ENCODE measurements at regions not wholly inside any gene's neighbourhood (a gene's known extent, or its start where the extent isn't known, plus 50 kb on each side); places are given as distances from the start of the nearest gene placed in this dataset.
"Not testable (repeated sequence)": the region's sequence is repeated elsewhere in the genome, so short reads cannot be mapped to it uniquely, and the experiment has no call there.

DNA sequence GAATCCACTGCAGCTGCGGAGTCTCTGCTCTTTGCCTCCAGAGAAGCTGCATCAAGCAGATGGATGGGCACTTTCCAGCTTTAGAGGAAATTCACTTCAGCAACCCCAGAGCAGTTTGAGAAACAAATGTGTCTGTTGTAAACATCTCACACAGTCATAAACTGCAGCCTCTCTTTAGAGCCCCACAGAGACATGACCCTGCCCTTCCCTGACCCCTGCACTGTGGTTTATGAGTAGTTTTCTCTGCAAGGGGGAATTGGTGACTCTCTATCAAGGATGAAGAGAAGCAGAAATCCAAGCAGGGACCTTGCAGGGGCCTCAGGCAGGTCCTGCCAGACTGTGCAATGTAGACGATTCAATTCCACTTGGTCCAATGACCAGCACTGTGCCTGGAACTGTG lies 160.2 kb downstream of the SH2D4B start:
- H3K27me3 Mint-ChIP-seq (ENCODE audit: low read depth), result no peaks in the 10 kb centered on the region
- H3K9me3 Mint-ChIP-seq, result no peaks in the 10 kb centered on the region
- no peaks in the 10 kb centered on the region for H3K4me1 Mint-ChIP-seq (ENCODE audit: low read depth)
- no peak overlapping the region for H3K27ac Mint-ChIP-seq
- no peak overlapping the region for H3K4me3 Mint-ChIP-seq
- H3K36me3 Mint-ChIP-seq (ENCODE audit: low read depth), result no peaks in the 10 kb centered on the region

DNA sequence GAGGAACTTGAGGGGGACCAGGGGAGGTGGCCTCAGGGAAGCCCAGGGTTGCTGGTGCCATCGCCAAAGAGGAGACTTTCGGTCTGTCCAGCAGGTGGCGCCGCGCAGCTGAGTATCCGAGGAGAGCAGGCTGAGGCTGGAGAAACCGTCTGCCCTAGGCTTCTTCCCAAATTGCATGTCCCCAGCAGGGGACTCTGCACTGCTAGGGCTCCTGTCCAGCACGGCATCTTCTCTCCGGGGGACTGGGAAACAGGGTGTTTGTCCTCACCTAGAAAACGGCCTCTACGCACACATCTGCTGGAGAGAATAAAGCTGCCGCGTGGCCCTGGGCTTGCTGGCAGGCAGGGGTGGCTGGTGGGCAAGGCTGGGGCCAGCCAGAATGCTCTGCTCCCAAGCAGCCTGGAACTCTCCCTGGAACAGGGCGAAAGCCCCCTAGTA lies 161.9 kb downstream of the SH2D4B start:
- no peak overlapping the region for H3K4me3 Mint-ChIP-seq
- no peaks in the 10 kb centered on the region for H3K27me3 Mint-ChIP-seq (ENCODE audit: low read depth)
- no peaks in the 10 kb centered on the region for H3K36me3 Mint-ChIP-seq (ENCODE audit: low read depth)
- H3K4me1 Mint-ChIP-seq (ENCODE audit: low read depth), result no peaks in the 10 kb centered on the region
- H3K27ac Mint-ChIP-seq, result no peak overlapping the region
- no peaks in the 10 kb centered on the region for H3K9me3 Mint-ChIP-seq

- H3K27ac Mint-ChIP-seq, result no peak overlapping the region
- H3K4me1 Mint-ChIP-seq (ENCODE audit: low read depth), result no peaks in the 10 kb centered on the region
- H3K36me3 Mint-ChIP-seq (ENCODE audit: low read depth), result no peaks in the 10 kb centered on the region
- no peak overlapping the region for H3K4me3 Mint-ChIP-seq
- no peaks in the 10 kb centered on the region for H3K27me3 Mint-ChIP-seq (ENCODE audit: low read depth)
- H3K9me3 Mint-ChIP-seq, result no peaks in the 10 kb centered on the region
Observed at GRCh38 chr10:80700252-80700651, 162.6 kb downstream of the SH2D4B start.

DNA sequence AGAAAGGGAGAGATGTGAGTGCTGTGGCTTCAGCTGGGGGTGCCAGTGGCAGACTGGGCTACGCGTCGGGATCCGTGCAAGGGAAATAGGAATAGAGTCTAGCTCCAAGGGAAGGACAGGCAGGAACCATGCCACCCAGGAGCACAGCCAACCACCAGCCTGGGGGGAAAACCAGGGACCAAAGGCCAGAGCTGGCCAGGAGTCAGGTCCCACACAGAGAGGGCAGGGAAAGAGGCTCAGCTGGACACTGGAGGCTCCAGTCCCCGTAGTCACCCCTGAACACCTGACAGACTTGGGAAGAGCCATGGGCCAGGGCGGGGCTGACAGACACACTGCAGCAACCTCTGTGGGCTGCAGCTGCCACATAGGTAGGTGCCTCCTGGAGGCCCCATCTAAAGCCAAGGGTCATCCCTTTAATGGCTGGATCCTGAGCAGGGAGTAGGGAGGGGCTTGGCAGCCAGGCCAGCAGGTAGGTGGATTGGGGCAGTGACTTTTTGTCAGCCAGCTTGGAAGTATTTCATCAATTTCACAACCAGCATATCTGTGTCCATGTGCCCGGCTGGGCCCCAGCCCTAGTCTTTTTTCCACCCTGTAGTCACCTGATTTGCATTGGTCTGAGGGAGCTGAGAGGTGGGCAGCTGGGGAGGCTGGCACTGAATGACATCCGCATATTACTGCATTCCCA lies 163.2 kb downstream of the SH2D4B start:
- no peaks in the 10 kb centered on the region for H3K27me3 Mint-ChIP-seq (ENCODE audit: low read depth)
- H3K4me1 Mint-ChIP-seq (ENCODE audit: low read depth), result no peaks in the 10 kb centered on the region
- H3K36me3 Mint-ChIP-seq (ENCODE audit: low read depth), result no peaks in the 10 kb centered on the region
- H3K9me3 Mint-ChIP-seq, result no peaks in the 10 kb centered on the region
- H3K27ac Mint-ChIP-seq, result no peak overlapping the region
- no peak overlapping the region for H3K4me3 Mint-ChIP-seq

DNA sequence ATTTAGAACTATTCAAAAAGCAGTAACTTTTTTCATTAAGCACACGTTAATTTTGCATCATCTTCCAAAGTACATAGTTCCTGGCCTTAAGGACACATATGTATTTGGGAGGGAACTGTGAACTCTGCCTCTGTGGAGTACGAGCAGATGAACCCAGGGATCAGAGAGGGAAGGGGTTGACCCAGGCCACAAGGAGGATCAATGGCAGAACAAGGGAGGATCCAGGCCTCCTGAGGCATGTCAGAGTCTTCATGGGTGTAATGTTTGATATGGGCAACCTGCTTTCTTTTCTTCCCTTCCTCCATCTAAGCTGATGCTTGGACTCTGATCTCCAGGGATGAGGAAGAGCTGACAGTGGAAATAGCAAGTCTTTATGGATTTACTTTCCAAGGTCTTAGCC lies 164.0 kb downstream of the SH2D4B start:
- Mint-ChIP-seq H3K27me3 (ENCODE audit: low read depth) (no peaks in the 10 kb centered on the region), H3K27ac (no peak overlapping the region), H3K36me3 (ENCODE audit: low read depth) (no peaks in the 10 kb centered on the region), H3K4me3 (no peak overlapping the region), H3K4me1 (ENCODE audit: low read depth) (no peaks in the 10 kb centered on the region), H3K9me3 (no peaks in the 10 kb centered on the region)

DNA sequence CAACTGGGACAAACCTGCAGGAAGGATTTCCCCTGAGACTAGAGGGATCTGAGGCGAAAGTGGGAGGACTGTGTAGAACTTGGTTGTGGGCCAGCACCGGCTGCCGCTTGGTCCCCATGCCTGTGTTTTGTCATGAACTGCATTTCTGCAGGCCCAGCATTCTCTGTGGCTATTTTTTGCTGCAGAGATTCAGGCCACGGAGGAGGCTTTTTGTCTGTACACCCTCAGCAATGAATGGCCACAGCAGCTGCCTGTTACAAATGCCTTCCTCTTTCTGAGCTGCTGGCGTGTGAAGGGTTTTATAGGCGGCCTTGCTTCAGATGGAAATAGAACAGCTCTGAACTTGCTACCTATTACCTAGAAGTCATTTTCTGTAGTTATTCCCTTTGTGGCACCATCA lies 164.4 kb downstream of the SH2D4B start:
- Mint-ChIP-seq H3K9me3 (no peaks in the 10 kb centered on the region), H3K27ac (no peak overlapping the region), H3K36me3 (ENCODE audit: low read depth) (no peaks in the 10 kb centered on the region), H3K4me3 (no peak overlapping the region), H3K27me3 (ENCODE audit: low read depth) (no peaks in the 10 kb centered on the region), H3K4me1 (ENCODE audit: low read depth) (no peaks in the 10 kb centered on the region)

DNA sequence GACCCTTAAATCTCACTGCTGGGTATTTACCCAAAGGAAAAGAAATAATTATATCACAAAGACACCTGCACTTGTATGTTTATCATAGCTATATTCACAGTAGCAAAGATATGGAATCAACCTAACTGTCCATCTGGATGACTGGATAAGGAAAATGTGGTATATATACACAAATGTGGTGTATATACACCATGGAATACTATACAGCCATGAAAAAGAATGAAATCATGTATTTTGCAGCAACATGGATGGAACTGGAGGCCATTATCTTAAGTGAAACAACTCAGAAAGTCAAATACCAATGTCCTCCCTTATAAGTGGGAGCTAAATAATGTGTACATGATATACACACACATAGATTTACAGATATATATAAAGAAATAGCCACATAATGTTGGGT lies 168.2 kb downstream of the SH2D4B start:
- no peaks in the 10 kb centered on the region for H3K36me3 Mint-ChIP-seq (ENCODE audit: low read depth)
- H3K27me3 Mint-ChIP-seq (ENCODE audit: low read depth), result no peaks in the 10 kb centered on the region
- H3K4me3 Mint-ChIP-seq, result no peak overlapping the region
- no peaks in the 10 kb centered on the region for H3K9me3 Mint-ChIP-seq
- no peaks in the 10 kb centered on the region for H3K4me1 Mint-ChIP-seq (ENCODE audit: low read depth)
- H3K27ac Mint-ChIP-seq, result no peak overlapping the region

DNA sequence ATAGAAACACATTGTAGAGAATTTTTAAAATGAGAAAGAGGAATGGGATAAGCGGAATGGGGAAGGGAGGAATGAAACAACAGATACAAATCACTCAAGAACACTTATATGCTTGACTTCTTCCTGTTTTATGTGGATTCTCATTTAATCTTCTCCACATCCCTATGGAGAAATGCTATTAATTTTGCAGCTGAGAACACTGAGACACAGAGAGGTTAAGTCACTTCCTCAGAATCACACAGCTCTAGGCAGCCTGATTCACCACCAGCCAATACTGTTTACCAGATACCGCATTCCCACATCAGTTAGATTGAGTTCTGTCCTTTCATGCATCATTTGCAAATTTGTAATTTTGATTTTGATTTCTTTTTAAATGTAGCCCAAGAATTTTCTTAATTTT lies 170.5 kb downstream of the SH2D4B start:
- Mint-ChIP-seq H3K27ac (no peak overlapping the region), H3K36me3 (ENCODE audit: low read depth) (no peaks in the 10 kb centered on the region), H3K27me3 (ENCODE audit: low read depth) (peaks cover 5% of the 10 kb centered on the region), H3K4me3 (no peak overlapping the region), H3K4me1 (ENCODE audit: low read depth) (no peaks in the 10 kb centered on the region), H3K9me3 (no peaks in the 10 kb centered on the region)

DNA sequence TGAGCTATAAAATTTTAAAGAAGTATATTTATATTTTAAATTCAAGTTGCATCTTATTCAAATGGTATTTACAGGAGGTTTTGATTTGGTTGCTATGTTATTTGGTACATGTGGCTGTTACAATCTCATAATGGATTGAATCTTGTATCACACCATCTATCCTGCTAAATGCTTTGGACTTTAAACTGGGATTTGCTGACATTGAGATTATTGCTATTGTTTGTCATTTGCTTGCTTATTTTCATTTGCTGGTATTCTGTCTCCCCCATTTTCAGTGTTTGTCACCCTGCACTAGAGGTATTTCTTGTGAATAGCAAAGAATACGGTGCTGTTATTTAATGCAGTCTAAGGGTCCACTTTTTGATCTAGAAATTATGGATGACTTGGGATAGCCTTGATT lies 171.1 kb downstream of the SH2D4B start:
- Mint-ChIP-seq H3K4me1 (ENCODE audit: low read depth) (no peaks in the 10 kb centered on the region), H3K27me3 (ENCODE audit: low read depth) (peaks cover 6% of the 10 kb centered on the region), H3K4me3 (no peak overlapping the region), H3K27ac (no peak overlapping the region), H3K9me3 (no peaks in the 10 kb centered on the region), H3K36me3 (ENCODE audit: low read depth) (no peaks in the 10 kb centered on the region)

- Mint-ChIP-seq H3K36me3 (ENCODE audit: low read depth) (no peaks in the 10 kb centered on the region), H3K4me1 (ENCODE audit: low read depth) (no peaks in the 10 kb centered on the region), H3K27me3 (ENCODE audit: low read depth) (peaks cover 6% of the 10 kb centered on the region), H3K4me3 (no peak overlapping the region), H3K9me3 (no peaks in the 10 kb centered on the region), H3K27ac (no peak overlapping the region)
Observed at GRCh38 chr10:80709866-80710265, 172.2 kb downstream of the SH2D4B start.

GRCh38 chr10:80713398-80713928 lies 175.8 kb downstream of the SH2D4B start:
- Mint-ChIP-seq H3K36me3 (ENCODE audit: low read depth) (no peaks in the 10 kb centered on the region), H3K27me3 (ENCODE audit: low read depth) (peaks cover 6% of the 10 kb centered on the region)

GRCh38 chr10:80714566-80714965 lies 176.9 kb downstream of the SH2D4B start:
- peaks cover 6% of the 10 kb centered on the region for H3K27me3 Mint-ChIP-seq (ENCODE audit: low read depth)
- no peaks in the 10 kb centered on the region for H3K4me1 Mint-ChIP-seq (ENCODE audit: low read depth)
- no peaks in the 10 kb centered on the region for H3K9me3 Mint-ChIP-seq
- no peak overlapping the region for H3K27ac Mint-ChIP-seq
- H3K4me3 Mint-ChIP-seq, result no peak overlapping the region
- no peaks in the 10 kb centered on the region for H3K36me3 Mint-ChIP-seq (ENCODE audit: low read depth)

More at GRCh38 chr10:80713398-80713928, 175.8 kb downstream of the SH2D4B start:
- H3K4me1 Mint-ChIP-seq (ENCODE audit: low read depth), result no peaks in the 10 kb centered on the region
- H3K9me3 Mint-ChIP-seq, result no peaks in the 10 kb centered on the region
- no peak overlapping the region for H3K27ac Mint-ChIP-seq
- H3K4me3 Mint-ChIP-seq, result no peak overlapping the region

- H3K27me3 Mint-ChIP-seq (ENCODE audit: low read depth), result peaks cover 3% of the 10 kb centered on the region
- no peaks in the 10 kb centered on the region for H3K4me1 Mint-ChIP-seq (ENCODE audit: low read depth)
- H3K36me3 Mint-ChIP-seq (ENCODE audit: low read depth), result no peaks in the 10 kb centered on the region
- no peak overlapping the region for H3K27ac Mint-ChIP-seq
- no peak overlapping the region for H3K4me3 Mint-ChIP-seq
- H3K9me3 Mint-ChIP-seq, result no peaks in the 10 kb centered on the region
Observed at GRCh38 chr10:80718024-80718423, 180.3 kb downstream of the SH2D4B start.

DNA sequence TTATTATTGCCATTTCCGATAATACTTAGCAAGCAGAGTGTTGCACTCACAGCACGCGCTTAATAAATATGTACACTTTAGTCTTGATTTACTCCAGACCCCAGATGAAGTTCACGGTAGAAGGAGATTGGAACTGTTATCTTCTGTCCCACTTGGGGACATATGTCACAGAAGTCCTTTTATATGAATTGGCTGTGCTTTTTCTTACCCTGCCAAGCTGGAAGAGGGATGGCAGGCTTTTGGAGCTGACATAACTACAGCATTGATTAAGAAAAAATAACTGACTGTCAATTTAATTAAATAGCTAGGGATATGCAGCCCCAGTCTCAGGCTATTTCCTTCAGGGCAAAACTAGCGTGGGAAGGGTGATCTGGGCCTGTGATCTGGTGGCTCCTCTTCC lies 182.2 kb downstream of the SH2D4B start:
- no peak overlapping the region for H3K4me3 Mint-ChIP-seq
- H3K4me1 Mint-ChIP-seq (ENCODE audit: low read depth), result no peaks in the 10 kb centered on the region
- H3K27ac Mint-ChIP-seq, result no peak overlapping the region
- H3K27me3 Mint-ChIP-seq (ENCODE audit: low read depth), result no peaks in the 10 kb centered on the region
- no peaks in the 10 kb centered on the region for H3K9me3 Mint-ChIP-seq
- H3K36me3 Mint-ChIP-seq (ENCODE audit: low read depth), result no peaks in the 10 kb centered on the region

DNA sequence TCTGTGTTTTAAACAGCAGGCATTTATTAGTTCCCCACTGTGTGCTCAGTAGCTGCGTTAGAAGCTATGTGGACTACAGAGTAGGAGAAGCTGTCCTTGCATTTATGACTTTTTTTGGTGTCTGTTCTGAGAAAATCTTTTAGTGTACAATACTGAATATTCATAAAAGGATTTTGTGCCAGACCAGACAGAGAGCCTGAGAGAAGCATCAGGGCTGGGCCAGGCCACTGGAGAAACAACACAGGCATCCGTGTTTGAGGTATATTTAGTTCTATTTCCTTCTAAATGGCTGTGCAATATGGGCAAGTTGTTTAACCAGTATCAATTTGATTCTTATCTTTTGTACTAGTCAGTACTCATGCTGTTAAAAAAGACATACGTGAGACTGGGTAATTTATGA lies 182.8 kb downstream of the SH2D4B start:
- H3K27me3 Mint-ChIP-seq (ENCODE audit: low read depth), result no peaks in the 10 kb centered on the region
- no peak overlapping the region for H3K27ac Mint-ChIP-seq
- no peak overlapping the region for H3K4me3 Mint-ChIP-seq
- no peaks in the 10 kb centered on the region for H3K9me3 Mint-ChIP-seq
- no peaks in the 10 kb centered on the region for H3K36me3 Mint-ChIP-seq (ENCODE audit: low read depth)
- no peaks in the 10 kb centered on the region for H3K4me1 Mint-ChIP-seq (ENCODE audit: low read depth)

DNA sequence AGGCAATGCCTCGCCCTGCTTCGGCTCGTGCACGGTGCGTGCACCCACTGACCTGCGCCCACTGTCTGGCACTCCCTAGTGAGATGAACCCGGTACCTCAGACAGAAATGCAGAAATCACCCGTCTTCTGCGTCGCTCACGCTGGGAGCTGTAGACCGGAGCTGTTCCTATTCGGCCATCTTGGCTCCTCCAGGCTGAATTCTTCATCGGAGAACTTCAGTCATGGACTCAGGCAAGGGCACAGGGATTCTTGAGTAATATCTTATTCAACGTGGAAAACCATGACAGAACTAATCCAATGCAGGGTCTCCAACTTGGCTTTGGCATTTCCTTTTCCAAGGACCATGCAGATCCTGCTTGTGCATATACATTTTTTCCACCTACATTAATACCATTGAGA lies 190.7 kb downstream of the SH2D4B start:
- H3K4me3 Mint-ChIP-seq; H3K36me3 Mint-ChIP-seq (ENCODE audit: low read depth); H3K27ac Mint-ChIP-seq; H3K27me3 Mint-ChIP-seq (ENCODE audit: low read depth); H3K9me3 Mint-ChIP-seq; H3K4me1 Mint-ChIP-seq (ENCODE audit: low read depth): not testable (repeated sequence)

All from T-helper 1 cell treated with Interleukin-12 subunit alpha and Interleukin-12 subunit beta and Interleukin-4 antibody, amounts not matched to agents 30 μg/mL and 1 μg/mL, for 36 hours (primary cell).